ENCODE measurements at regions not wholly inside any gene's neighbourhood (a gene's known extent, or its start where the extent isn't known, plus 50 kb on each side); places are given as distances from the start of the nearest gene placed in this dataset.

GRCh38 chr3:135728007-135728721, 237.4 kb upstream of the PPP2R3A start:
- no peak for ATAC-seq
- no peak for TF ChIP-seq CTCF (IDR thresholded peaks at IDR 0.05)
- no peak overlapping the region for H3K4me3 ChIP-seq
- no peak for DNase-seq
- peaks cover 6% of the 10 kb centered on the region for H3K9me3 ChIP-seq
- intact Hi-C loops (cut with DNase I, micrococcal nuclease), result no loop called here
- H3K4me1 ChIP-seq (ENCODE audit: low read depth), result no peaks in the 10 kb centered on the region
- H3K36me3 ChIP-seq (ENCODE audit: low read depth), result no peaks in the 10 kb centered on the region

GRCh38 chr3:135731546-135731945, 234.0 kb upstream of the PPP2R3A start:
- ATAC-seq (no peak), DNase-seq (no peak)
- Histone ChIP-seq H3K4me3 (no peak overlapping the region), H3K36me3 (ENCODE audit: low read depth) (no peaks in the 10 kb centered on the region), H3K4me1 (ENCODE audit: low read depth) (no peaks in the 10 kb centered on the region), H3K9me3 (peaks cover 12% of the 10 kb centered on the region)
- no peak for TF ChIP-seq CTCF (IDR thresholded peaks at IDR 0.05)
- intact Hi-C loops (cut with DNase I, micrococcal nuclease), result no loop called here

- intact Hi-C loops (cut with DNase I, micrococcal nuclease), result loop anchor here in 1 of 2 donors (1.0 kb wide), 1 partner anchor 159 kb away; no protein-coding TSS in a partner anchor
- Histone ChIP-seq H3K9me3 (peaks cover 19% of the 10 kb centered on the region), H3K36me3 (ENCODE audit: low read depth) (no peaks in the 10 kb centered on the region), H3K4me3 (no peak overlapping the region), H3K4me1 (ENCODE audit: low read depth) (no peaks in the 10 kb centered on the region)
- ATAC-seq (peak; percentile 47), DNase-seq (peak in 1 of 3 donors; percentile 79)
- no peak for TF ChIP-seq CTCF (IDR thresholded peaks at IDR 0.05)
These were observed 228.8 kb upstream of the PPP2R3A start for GRCh38 chr3:135736740-135737139.

- Histone ChIP-seq H3K4me1 (ENCODE audit: low read depth) (no peaks in the 10 kb centered on the region), H3K4me3 (no peak overlapping the region), H3K36me3 (ENCODE audit: low read depth) (no peaks in the 10 kb centered on the region), H3K9me3 (peaks cover 19% of the 10 kb centered on the region)
- DNase-seq (no peak), ATAC-seq (no peak)
- intact Hi-C loops (cut with DNase I, micrococcal nuclease), result no loop called here
- no peak for TF ChIP-seq CTCF (IDR thresholded peaks at IDR 0.05)
These were observed 225.7 kb upstream of the PPP2R3A start for GRCh38 chr3:135739779-135740178.

GRCh38 chr3:135740211-135740610, 225.3 kb upstream of the PPP2R3A start:
- intact Hi-C loops (cut with DNase I, micrococcal nuclease), result no loop called here
- Histone ChIP-seq H3K36me3 (ENCODE audit: low read depth) (no peaks in the 10 kb centered on the region), H3K4me1 (ENCODE audit: low read depth) (no peaks in the 10 kb centered on the region), H3K9me3 (peaks cover 19% of the 10 kb centered on the region), H3K4me3 (no peak overlapping the region)
- DNase-seq, result no peak
- ATAC-seq, result no peak
- TF ChIP-seq CTCF (IDR thresholded peaks at IDR 0.05), result no peak

Measured in mucosa of descending colon (tissue), 3 donors.